ENCODE measurements at regions not wholly inside any gene's neighbourhood (a gene's known extent, or its start where the extent isn't known, plus 50 kb on each side); places are given as distances from the start of the nearest gene placed in this dataset.

GRCh38 chr13:51523082-51523518, 61.2 kb upstream of the WDFY2 start:
- TF ChIP-seq FOXM1 (IDR thresholded peaks at IDR 0.05; ENCODE audit: borderline replicate concordance, low read depth) (no peak), MAX (IDR thresholded peaks at IDR 0.05) (no peak), NFIC (IDR thresholded peaks at IDR 0.05) (no peak), RAD21 (IDR thresholded peaks at IDR 0.05; ENCODE audit: low read depth) (no peak), CEBPB (IDR thresholded peaks at IDR 0.05) (no peak), EP300 (IDR thresholded peaks at IDR 0.05; ENCODE audit: borderline replicate concordance) (no peak), CREB1 (IDR thresholded peaks at IDR 0.05; ENCODE audit: low read depth) (no peak), TAF1 (IDR thresholded peaks at IDR 0.05; ENCODE audit: low read depth) (no peak), EGR1 (IDR thresholded peaks at IDR 0.05) (no peak), REST (IDR thresholded peaks at IDR 0.05; ENCODE audit: low read depth) (no peak), TEAD4 (IDR thresholded peaks at IDR 0.05) (no peak), YY1 (IDR thresholded peaks at IDR 0.05; ENCODE audit: low read depth) (no peak)
- TF ChIP-seq, protein P1, sequence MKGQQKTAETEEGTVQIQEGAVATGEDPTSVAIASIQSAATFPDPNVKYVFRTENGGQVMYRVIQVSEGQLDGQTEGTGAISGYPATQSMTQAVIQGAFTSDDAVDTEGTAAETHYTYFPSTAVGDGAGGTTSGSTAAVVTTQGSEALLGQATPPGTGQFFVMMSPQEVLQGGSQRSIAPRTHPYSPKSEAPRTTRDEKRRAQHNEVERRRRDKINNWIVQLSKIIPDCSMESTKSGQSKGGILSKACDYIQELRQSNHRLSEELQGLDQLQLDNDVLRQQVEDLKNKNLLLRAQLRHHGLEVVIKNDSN (IDR thresholded peaks at IDR 0.05), result no peak
